Vagina (tissue), 2 donors: ENCODE measurements at regions not wholly inside any gene's neighbourhood (a gene's known extent, or its start where the extent isn't known, plus 50 kb on each side); places are given as distances from the start of the nearest gene placed in this dataset.

Experiments
- DNase-seq, 2 donors: peaks; one replicate each; pipeline ENCODE4 v3.0.0-alpha.2; 2017; ENCODE audit errors: extremely low spot score in 2 of 2
- H3K27ac ChIP-seq: fragments of 200-600 bp; sonication (generic); one replicate; pipeline ENCODE4 v1.5.1; 2019
- H3K27me3 ChIP-seq: fragments of 200-600 bp; sonication (generic); one replicate; pipeline ENCODE4 v1.5.1; 2019
- H3K36me3 ChIP-seq, 2 donors: fragments of 200-600 bp; sonication (generic); one replicate each; pipeline ENCODE4 v1.5.1; 2017 to 2019
- H3K4me1 ChIP-seq: fragments of 200-600 bp; sonication (generic); one replicate; pipeline ENCODE4 v1.5.1; 2019
- H3K4me3 ChIP-seq, 2 donors: fragments of 200-600 bp; sonication (generic); 1 replicate in 1 of 2; 2 replicates in 1 of 2; pipeline ENCODE4 v1.5.1; 2016 to 2019
- H3K9me3 ChIP-seq: fragments of 200-600 bp; sonication (generic); one replicate; pipeline ENCODE4 v1.5.1; 2019
- POLR2A ChIP-seq, 2 donors: fragments of 450-650 bp; IDR thresholded peaks; one replicate each; pipeline ENCODE4 v1.6.1; 2017; ENCODE audit warnings: antibody characterized with exemption in 2 of 2, mild to moderate bottlenecking in 2 of 2, moderate library complexity in 2 of 2
- POLR2AphosphoS5 ChIP-seq, 2 donors: sonication (generic); formaldehyde crosslinking; IDR thresholded peaks; one replicate each; pipeline ENCODE4 v1.9.0; 2017; ENCODE audit warnings: antibody characterized with exemption in 2 of 2, mild to moderate bottlenecking in 2 of 2, low read depth in 1 of 2; ENCODE audit not compliant: insufficient read depth in 1 of 2
- intact Hi-C: fragments of 100-400 bp; cut with DNase I; formaldehyde crosslinking; loops from one replicate; pipeline ENCODE4 v1.15.1; 2023
- TF ChIP-seq, protein P1 (sequence below), 3 experiments: fragments of 450-650 bp in 2 of 3; fragments of 200-600 bp in 1 of 3; sonication (generic) in 1 of 3; IDR thresholded peaks; one replicate each; pipeline ENCODE4 v1.5.1; 2017 to 2019; ENCODE audit warnings: antibody characterized with exemption in 3 of 3, mild to moderate bottlenecking in 2 of 3, moderate library complexity in 2 of 3

GRCh38 chr5:2213121-2213730 is 330.5 kb upstream of the IRX4 start:
- H3K27me3 ChIP-seq = no peaks in the 10 kb centered on the region
- intact Hi-C loops = no loop called here

DNA sequence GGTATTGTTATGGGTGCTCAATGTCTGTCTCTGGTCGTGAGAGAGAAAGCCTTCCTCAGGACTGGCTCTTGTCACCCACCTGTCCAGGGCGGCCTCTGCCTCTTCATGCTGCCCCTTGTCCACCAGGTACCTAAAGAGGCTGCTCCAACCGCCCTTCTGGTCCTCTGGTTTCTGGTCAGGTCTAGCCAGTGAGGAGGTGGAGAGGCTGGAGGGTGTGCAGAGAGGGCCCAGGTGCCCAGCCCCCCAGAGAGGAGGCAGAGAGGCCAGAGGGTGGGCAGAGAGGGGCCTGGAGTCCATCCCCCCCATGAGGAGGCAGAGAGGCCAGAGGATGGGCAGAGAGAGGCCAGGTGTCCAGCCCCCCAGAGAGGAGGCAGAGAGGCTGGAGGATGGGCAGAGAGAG is 329.8 kb upstream of the IRX4 start:
- Histone ChIP-seq H3K27me3 (no peaks in the 10 kb centered on the region), H3K9me3 (no peaks in the 10 kb centered on the region), H3K4me3 (no peak overlapping the region), H3K4me1 (no peaks in the 10 kb centered on the region), H3K27ac (no peak overlapping the region), H3K36me3 (no peaks in the 10 kb centered on the region)
- intact Hi-C loops = no loop called here
- DNase-seq = no peak
- TF ChIP-seq POLR2AphosphoS5 (IDR thresholded peaks at IDR 0.05; ENCODE audit: insufficient read depth in 1 of 2, low read depth in 1 of 2) (no peak), POLR2A (IDR thresholded peaks at IDR 0.05) (no peak)
- TF ChIP-seq, protein P1, sequence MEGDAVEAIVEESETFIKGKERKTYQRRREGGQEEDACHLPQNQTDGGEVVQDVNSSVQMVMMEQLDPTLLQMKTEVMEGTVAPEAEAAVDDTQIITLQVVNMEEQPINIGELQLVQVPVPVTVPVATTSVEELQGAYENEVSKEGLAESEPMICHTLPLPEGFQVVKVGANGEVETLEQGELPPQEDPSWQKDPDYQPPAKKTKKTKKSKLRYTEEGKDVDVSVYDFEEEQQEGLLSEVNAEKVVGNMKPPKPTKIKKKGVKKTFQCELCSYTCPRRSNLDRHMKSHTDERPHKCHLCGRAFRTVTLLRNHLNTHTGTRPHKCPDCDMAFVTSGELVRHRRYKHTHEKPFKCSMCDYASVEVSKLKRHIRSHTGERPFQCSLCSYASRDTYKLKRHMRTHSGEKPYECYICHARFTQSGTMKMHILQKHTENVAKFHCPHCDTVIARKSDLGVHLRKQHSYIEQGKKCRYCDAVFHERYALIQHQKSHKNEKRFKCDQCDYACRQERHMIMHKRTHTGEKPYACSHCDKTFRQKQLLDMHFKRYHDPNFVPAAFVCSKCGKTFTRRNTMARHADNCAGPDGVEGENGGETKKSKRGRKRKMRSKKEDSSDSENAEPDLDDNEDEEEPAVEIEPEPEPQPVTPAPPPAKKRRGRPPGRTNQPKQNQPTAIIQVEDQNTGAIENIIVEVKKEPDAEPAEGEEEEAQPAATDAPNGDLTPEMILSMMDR (IDR thresholded peaks at IDR 0.05) = no peak

More at GRCh38 chr5:2213121-2213730, 330.5 kb upstream of the IRX4 start:
- Histone ChIP-seq H3K4me1 (no peaks in the 10 kb centered on the region), H3K4me3 (no peak overlapping the region), H3K9me3 (no peaks in the 10 kb centered on the region), H3K36me3 (no peaks in the 10 kb centered on the region), H3K27ac (no peak overlapping the region)
- DNase-seq = no peak
- no peak for TF ChIP-seq POLR2AphosphoS5 (IDR thresholded peaks at IDR 0.05; ENCODE audit: insufficient read depth in 1 of 2, low read depth in 1 of 2)

DNA sequence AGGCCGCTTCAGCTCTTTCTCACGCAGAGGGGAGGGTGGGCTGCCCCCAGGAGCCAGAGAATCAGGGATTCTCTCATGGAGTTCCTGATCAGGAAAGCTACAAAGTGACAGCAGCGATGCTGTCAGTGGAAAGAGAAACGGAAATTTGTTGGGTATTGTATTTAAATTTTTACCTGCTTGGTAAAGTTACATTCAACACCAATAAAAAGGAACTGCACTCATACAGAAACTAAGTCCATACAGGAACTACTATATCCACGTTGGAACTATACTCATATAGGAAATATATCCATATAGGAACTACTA is 325.5 kb upstream of the IRX4 start:
- no peak overlapping the region for H3K4me3 ChIP-seq
- H3K36me3 ChIP-seq = no peaks in the 10 kb centered on the region
- H3K27me3 ChIP-seq = no peaks in the 10 kb centered on the region
- TF ChIP-seq POLR2AphosphoS5 (IDR thresholded peaks at IDR 0.05; ENCODE audit: insufficient read depth in 1 of 2, low read depth in 1 of 2) = no peak
- no peak for TF ChIP-seq POLR2A (IDR thresholded peaks at IDR 0.05)
- TF ChIP-seq, protein P1 (IDR thresholded peaks at IDR 0.05) = no peak
- no peak for DNase-seq
- no peak overlapping the region for H3K27ac ChIP-seq
- intact Hi-C loops = no loop called here
- H3K9me3 ChIP-seq = no peaks in the 10 kb centered on the region
- no peaks in the 10 kb centered on the region for H3K4me1 ChIP-seq

DNA sequence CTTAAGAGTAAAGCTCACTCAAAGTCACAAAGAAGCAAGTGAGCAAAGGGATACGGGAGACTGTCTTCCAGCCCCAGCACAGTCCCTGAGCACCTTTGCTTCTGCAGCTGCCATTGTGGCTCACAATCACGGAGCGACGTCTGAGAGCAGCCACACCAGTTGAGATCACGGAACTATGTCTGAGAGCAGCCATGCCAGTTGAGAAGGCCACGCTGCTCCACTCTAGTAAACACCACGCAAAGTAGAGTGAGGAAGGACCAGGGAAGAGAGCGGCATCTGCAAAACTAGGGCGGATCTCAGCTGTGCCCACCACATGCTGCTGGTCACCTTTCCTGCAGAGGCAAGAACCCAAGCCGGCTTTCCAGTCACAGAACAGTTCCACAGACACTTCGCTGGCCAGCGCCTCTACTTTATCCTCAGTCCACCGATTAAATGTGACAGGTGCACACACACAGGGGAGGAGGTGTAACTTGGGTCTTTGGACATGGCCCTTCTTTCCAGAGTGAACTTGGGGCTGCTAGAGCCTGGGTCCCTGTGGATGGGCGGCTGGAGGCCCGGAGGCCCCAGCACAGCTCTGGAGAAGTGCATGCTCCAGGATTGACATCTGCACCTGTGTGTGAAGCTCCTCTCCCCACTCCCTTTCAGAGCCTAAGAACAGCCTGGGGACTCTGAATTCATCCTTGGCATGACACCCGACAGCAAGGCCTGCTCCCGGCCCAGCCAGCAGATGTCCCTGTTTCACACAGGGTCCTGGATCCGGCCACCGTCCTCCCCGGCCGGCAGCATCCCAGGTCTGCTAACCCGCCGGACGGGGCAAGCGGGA is 324.9 kb upstream of the IRX4 start:
- H3K9me3 ChIP-seq = no peaks in the 10 kb centered on the region
- no peak overlapping the region for H3K4me3 ChIP-seq
- H3K4me1 ChIP-seq = no peaks in the 10 kb centered on the region
- H3K27me3 ChIP-seq = no peaks in the 10 kb centered on the region
- no peaks in the 10 kb centered on the region for H3K36me3 ChIP-seq
- H3K27ac ChIP-seq = no peak overlapping the region
- DNase-seq = peak; percentile 71 to 95
- TF ChIP-seq, protein P1 (IDR thresholded peaks at IDR 0.05) = no peak
- TF ChIP-seq POLR2A (IDR thresholded peaks at IDR 0.05) = no peak
- intact Hi-C loops = no loop called here

DNA sequence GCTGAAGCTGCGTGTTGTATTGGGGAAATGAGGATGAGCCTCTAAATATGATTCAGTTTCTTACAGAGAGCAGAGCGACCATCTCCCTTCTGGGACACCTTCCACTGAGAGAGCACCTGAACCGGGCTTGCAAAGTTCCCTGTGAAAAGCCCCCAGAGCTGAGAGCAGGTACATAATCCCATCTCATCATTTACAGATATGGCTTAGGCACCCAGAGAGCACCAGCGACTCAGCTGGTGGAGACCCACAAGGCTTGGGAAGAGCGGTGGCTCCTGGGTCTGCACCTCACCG is 324.3 kb upstream of the IRX4 start:
- Histone ChIP-seq H3K9me3 (no peaks in the 10 kb centered on the region), H3K27ac (no peak overlapping the region), H3K27me3 (no peaks in the 10 kb centered on the region), H3K36me3 (no peaks in the 10 kb centered on the region), H3K4me1 (no peaks in the 10 kb centered on the region), H3K4me3 (no peak overlapping the region)
- TF ChIP-seq, protein P1 (IDR thresholded peaks at IDR 0.05) = no peak
- TF ChIP-seq POLR2A (IDR thresholded peaks at IDR 0.05) (no peak), POLR2AphosphoS5 (IDR thresholded peaks at IDR 0.05; ENCODE audit: insufficient read depth in 1 of 2, low read depth in 1 of 2) (no peak)
- peak in 1 of 2 donors; percentile 62 for DNase-seq
- intact Hi-C loops = no loop called here
